ENCODE measurements at regions not wholly inside any gene's neighbourhood (a gene's known extent, or its start where the extent isn't known, plus 50 kb on each side); places are given as distances from the start of the nearest gene placed in this dataset.

DNA sequence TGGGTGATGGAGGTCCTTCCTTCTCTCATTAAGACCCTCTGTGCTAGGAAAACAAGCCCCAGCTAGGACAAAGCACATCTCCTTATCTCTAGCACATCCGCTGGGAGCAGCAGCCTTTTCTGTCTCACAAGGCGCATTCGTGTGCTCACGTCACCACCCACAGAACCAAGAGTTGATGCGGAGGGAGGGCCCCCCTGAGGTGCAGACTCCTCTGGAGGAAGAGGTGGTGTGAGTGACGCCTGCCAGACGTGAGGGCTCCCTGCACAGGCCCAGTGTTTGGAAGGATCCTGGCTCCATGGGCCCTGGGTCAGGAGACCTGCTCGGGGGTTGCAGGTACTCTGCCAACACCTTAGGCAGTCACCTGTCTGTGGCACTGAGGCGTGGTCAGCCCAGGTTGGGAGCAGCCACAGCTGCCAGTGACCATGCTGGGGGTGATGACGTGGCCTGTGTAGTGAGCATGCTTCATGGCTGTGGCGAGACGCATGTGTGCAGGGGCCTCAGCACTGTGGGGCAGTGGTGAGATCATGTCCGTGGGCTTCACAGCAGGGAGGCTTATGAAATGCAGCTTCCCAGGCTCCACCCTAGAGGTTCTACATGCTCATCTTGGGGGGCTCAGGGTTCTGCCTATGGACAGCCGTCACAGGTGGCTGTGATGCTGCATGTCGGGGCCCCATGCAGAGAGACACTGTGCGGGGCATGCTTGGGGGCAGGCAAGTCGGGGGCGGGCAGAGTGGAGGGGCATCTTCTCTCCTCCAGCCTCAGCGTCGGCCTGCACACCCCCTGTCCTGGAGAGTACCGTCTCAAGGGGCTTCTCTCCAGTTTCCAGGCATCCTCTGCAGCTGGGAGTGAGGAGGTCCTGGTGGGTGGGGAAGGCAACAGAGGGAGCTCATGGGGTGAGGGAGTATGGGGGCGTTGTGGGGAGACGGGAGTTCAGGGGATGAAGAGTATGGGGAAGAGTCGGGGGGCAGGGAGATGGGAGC is 56.2 kb upstream of the DPYSL4 start (continued):
- TF ChIP-seq, protein P1, sequence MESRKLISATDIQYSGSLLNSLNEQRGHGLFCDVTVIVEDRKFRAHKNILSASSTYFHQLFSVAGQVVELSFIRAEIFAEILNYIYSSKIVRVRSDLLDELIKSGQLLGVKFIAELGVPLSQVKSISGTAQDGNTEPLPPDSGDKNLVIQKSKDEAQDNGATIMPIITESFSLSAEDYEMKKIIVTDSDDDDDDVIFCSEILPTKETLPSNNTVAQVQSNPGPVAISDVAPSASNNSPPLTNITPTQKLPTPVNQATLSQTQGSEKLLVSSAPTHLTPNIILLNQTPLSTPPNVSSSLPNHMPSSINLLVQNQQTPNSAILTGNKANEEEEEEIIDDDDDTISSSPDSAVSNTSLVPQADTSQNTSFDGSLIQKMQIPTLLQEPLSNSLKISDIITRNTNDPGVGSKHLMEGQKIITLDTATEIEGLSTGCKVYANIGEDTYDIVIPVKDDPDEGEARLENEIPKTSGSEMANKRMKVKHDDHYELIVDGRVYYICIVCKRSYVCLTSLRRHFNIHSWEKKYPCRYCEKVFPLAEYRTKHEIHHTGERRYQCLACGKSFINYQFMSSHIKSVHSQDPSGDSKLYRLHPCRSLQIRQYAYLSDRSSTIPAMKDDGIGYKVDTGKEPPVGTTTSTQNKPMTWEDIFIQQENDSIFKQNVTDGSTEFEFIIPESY (IDR thresholded peaks at IDR 0.05; ENCODE audit: borderline replicate concordance, low read depth) = no peak
- no peak for TF ChIP-seq GABPA (IDR thresholded peaks at IDR 0.05; ENCODE audit: low read depth)
- no peak for TF ChIP-seq GATA2 (CRISPR knock-in tag; IDR thresholded peaks at IDR 0.05)
- no peak for TF ChIP-seq FOSL2 (IDR thresholded peaks at IDR 0.05; ENCODE audit: borderline replicate concordance, low read depth)
- TF ChIP-seq RAD21 (IDR thresholded peaks at IDR 0.05; ENCODE audit: low read length) = no peak
- TF ChIP-seq TEAD4 (IDR thresholded peaks at IDR 0.05; ENCODE audit: borderline replicate concordance, insufficient read depth) = no peak
- no peak for TF ChIP-seq POLR2AphosphoS5 (IDR thresholded peaks at IDR 0.05; ENCODE audit: low read depth, low read length)

DNA sequence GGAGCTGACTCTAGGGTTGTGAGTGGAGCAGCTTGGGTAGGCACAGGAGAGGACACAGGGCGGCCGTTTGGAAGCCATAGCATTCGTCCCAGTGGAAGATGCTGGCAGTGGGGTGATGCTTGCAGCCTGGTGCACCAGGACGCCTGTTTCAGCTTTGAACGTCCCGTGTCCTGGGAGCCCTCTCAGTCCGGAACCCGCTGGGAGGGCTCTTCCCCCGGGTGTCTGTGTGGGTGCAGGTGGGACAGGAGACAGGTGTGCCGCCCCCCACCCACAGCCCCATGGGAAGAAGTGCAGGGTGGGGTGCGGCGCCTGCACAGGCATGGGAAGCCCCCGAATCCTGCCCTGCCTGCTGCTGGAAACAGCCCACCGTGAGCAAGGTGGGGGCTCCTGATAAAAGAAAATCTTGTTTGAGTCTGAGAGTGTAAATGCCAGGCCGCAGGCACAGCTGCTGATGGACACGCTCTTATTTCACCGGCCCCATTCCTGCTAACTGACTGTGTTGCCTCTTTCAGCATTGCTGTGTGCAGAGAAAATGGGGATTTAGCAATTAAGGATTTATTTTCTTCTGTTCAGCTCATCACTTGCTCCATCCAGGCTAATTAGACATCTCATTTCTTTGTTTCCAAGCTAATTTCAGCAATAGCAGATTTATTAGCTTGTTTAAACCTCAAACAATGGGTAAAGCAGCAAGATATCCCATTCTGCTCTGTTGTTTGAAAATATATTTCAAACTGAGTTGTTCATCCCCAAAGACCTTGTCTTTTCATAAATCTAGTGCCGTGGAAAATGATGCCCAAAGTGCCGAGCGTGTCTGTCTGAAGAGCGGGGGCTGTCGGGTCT is 54.9 kb upstream of the DPYSL4 start:
- no peak for DNase-seq
- Histone ChIP-seq H3K27ac (ENCODE audit: low read depth in 2 of 2, low read length in 1 of 2) (no peak overlapping the region), H4K20me1 (ENCODE audit: insufficient read depth) (no peaks in the 10 kb centered on the region), H3K9me2 (no peaks in the 10 kb centered on the region), H3K4me1 (ENCODE audit: control insufficient read depth in 1 of 2, insufficient read depth in 2 of 2, low read depth in 1 of 2, low read length in 1 of 2) (peaks cover 0 to 12% of the 10 kb centered on the region in 2 experiments; a peak in 1 of 4 replicates), H3K36me3 (replicated peaks in 1 of 2; ENCODE audit: control insufficient read depth in 1 of 2, insufficient read depth in 2 of 2, low read length in 1 of 2) (no peaks in the 10 kb centered on the region), H3F3A (replicated peaks; ENCODE audit: insufficient read depth) (no peaks in the 10 kb centered on the region), H3K27me3 (ENCODE audit: insufficient read depth) (no peaks in the 10 kb centered on the region), H2AFZ (ENCODE audit: low read depth) (no peak overlapping the region), H3K9ac (no peak overlapping the region), H3K4me2 (no peak overlapping the region), H3K9me3 (no peaks in the 10 kb centered on the region), H3K79me2 (ENCODE audit: insufficient read depth) (no peaks in the 10 kb centered on the region), H3K4me3 (ENCODE audit: low read depth in 2 of 2, low read length in 1 of 2) (no peak overlapping the region)
- 61% methylated on average over 12 of the region's 22 CpGs for WGBS (ENCODE audit: low lambda C conversion rate)
- POLR2A ChIA-PET = no interaction called here
- CTCF ChIA-PET = interaction anchor here (1.0 to 6.5 kb wide), 4 partner anchors 10 to 96 kb away, joined by 3 to 65 read pairs (median 4); no protein-coding TSS in a partner anchor
- no peak for TF ChIP-seq MEF2A (IDR thresholded peaks at IDR 0.05; ENCODE audit: borderline replicate concordance, low read depth)
- no peak for TF ChIP-seq FOXJ3 (CRISPR knock-in tag; IDR thresholded peaks at IDR 0.05)
- TF ChIP-seq, protein P2, sequence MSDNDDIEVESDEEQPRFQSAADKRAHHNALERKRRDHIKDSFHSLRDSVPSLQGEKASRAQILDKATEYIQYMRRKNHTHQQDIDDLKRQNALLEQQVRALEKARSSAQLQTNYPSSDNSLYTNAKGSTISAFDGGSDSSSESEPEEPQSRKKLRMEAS (IDR thresholded peaks at IDR 0.05; ENCODE audit: low read depth) = no peak
- no peak for TF ChIP-seq FOSL2 (IDR thresholded peaks at IDR 0.05; ENCODE audit: borderline replicate concordance, low read depth)
- TF ChIP-seq NFIC (IDR thresholded peaks at IDR 0.05; ENCODE audit: borderline replicate concordance) = no peak
- TF ChIP-seq, protein P3, sequence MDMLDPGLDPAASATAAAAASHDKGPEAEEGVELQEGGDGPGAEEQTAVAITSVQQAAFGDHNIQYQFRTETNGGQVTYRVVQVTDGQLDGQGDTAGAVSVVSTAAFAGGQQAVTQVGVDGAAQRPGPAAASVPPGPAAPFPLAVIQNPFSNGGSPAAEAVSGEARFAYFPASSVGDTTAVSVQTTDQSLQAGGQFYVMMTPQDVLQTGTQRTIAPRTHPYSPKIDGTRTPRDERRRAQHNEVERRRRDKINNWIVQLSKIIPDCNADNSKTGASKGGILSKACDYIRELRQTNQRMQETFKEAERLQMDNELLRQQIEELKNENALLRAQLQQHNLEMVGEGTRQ (IDR thresholded peaks at IDR 0.05; ENCODE audit: borderline replicate concordance, low read depth, low read length) = no peak
- TF ChIP-seq RAD21 (IDR thresholded peaks at IDR 0.05; ENCODE audit: low read length) = no peak
- TF ChIP-seq JUND (IDR thresholded peaks at IDR 0.05) = no peak
- no peak for TF ChIP-seq TEAD4 (IDR thresholded peaks at IDR 0.05; ENCODE audit: borderline replicate concordance, insufficient read depth)
- TF ChIP-seq, protein P4, sequence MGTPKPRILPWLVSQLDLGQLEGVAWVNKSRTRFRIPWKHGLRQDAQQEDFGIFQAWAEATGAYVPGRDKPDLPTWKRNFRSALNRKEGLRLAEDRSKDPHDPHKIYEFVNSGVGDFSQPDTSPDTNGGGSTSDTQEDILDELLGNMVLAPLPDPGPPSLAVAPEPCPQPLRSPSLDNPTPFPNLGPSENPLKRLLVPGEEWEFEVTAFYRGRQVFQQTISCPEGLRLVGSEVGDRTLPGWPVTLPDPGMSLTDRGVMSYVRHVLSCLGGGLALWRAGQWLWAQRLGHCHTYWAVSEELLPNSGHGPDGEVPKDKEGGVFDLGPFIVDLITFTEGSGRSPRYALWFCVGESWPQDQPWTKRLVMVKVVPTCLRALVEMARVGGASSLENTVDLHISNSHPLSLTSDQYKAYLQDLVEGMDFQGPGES (IDR thresholded peaks at IDR 0.05; ENCODE audit: low read depth, low read length) = no peak
- TF ChIP-seq CHD2 (IDR thresholded peaks at IDR 0.05; ENCODE audit: low read length, partially characterized antibody) = no peak
- no peak for TF ChIP-seq ELF1 (IDR thresholded peaks at IDR 0.05)
- TF ChIP-seq MXI1 (IDR thresholded peaks at IDR 0.05; ENCODE audit: low read depth, low read length) = no peak
- no peak for TF ChIP-seq YY1 (IDR thresholded peaks at IDR 0.05; ENCODE audit: low read depth)
- TF ChIP-seq, protein P5, sequence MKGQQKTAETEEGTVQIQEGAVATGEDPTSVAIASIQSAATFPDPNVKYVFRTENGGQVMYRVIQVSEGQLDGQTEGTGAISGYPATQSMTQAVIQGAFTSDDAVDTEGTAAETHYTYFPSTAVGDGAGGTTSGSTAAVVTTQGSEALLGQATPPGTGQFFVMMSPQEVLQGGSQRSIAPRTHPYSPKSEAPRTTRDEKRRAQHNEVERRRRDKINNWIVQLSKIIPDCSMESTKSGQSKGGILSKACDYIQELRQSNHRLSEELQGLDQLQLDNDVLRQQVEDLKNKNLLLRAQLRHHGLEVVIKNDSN (IDR thresholded peaks at IDR 0.05; ENCODE audit: borderline replicate concordance, low read depth) = no peak

Measured in SK-N-SH (cell line).